ENCODE measurements at regions not wholly inside any gene's neighbourhood (a gene's known extent, or its start where the extent isn't known, plus 50 kb on each side); places are given as distances from the start of the nearest gene placed in this dataset.

DNA sequence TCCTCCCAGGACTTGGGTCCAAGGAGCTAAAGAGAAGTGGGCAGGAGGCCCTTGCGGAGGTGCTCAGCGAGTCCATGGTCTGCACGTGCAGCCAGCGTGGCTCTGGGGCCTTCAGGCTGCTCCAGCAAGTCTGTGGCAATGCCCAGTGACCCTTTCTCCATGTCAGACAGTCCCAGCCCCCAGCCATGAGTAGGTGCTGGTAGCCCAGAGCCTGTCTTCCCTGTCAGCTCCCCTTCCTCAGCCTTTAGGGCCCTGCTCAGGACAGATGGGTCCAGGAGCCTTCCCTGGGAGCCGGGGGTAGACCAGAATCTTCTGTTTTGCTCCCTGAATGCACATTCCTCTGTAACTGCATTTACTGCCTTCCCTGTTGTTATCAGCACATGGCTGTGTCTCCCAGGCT is 147.2 kb upstream of the IRX2 start:
- peaks cover 16% of the 10 kb centered on the region for H3K4me1 Mint-ChIP-seq
- H3K27me3 Mint-ChIP-seq (ENCODE audit: low read depth, poor library complexity), result peaks cover 27% of the 10 kb centered on the region
- no peak for DNase-seq
- no peak overlapping the region for H3K4me3 Mint-ChIP-seq
- H3K9me3 Mint-ChIP-seq, result no peaks in the 10 kb centered on the region
- no peaks in the 10 kb centered on the region for H3K36me3 Mint-ChIP-seq (ENCODE audit: low read depth)
- H3K27ac Mint-ChIP-seq, result no peak overlapping the region
- TF ChIP-seq, protein P1, sequence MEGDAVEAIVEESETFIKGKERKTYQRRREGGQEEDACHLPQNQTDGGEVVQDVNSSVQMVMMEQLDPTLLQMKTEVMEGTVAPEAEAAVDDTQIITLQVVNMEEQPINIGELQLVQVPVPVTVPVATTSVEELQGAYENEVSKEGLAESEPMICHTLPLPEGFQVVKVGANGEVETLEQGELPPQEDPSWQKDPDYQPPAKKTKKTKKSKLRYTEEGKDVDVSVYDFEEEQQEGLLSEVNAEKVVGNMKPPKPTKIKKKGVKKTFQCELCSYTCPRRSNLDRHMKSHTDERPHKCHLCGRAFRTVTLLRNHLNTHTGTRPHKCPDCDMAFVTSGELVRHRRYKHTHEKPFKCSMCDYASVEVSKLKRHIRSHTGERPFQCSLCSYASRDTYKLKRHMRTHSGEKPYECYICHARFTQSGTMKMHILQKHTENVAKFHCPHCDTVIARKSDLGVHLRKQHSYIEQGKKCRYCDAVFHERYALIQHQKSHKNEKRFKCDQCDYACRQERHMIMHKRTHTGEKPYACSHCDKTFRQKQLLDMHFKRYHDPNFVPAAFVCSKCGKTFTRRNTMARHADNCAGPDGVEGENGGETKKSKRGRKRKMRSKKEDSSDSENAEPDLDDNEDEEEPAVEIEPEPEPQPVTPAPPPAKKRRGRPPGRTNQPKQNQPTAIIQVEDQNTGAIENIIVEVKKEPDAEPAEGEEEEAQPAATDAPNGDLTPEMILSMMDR (IDR thresholded peaks at IDR 0.05), result no peak

- Mint-ChIP-seq H3K36me3 (ENCODE audit: low read depth) (no peaks in the 10 kb centered on the region), H3K4me1 (peaks cover 17% of the 10 kb centered on the region), H3K27ac (no peak overlapping the region), H3K27me3 (ENCODE audit: low read depth, poor library complexity) (peaks cover 24% of the 10 kb centered on the region), H3K4me3 (no peak overlapping the region), H3K9me3 (no peaks in the 10 kb centered on the region)
- DNase-seq, result no peak
- TF ChIP-seq, protein P1 (IDR thresholded peaks at IDR 0.05), result no peak
Measured at GRCh38 chr5:2897276-2897961, 145.9 kb upstream of the IRX2 start.

DNA sequence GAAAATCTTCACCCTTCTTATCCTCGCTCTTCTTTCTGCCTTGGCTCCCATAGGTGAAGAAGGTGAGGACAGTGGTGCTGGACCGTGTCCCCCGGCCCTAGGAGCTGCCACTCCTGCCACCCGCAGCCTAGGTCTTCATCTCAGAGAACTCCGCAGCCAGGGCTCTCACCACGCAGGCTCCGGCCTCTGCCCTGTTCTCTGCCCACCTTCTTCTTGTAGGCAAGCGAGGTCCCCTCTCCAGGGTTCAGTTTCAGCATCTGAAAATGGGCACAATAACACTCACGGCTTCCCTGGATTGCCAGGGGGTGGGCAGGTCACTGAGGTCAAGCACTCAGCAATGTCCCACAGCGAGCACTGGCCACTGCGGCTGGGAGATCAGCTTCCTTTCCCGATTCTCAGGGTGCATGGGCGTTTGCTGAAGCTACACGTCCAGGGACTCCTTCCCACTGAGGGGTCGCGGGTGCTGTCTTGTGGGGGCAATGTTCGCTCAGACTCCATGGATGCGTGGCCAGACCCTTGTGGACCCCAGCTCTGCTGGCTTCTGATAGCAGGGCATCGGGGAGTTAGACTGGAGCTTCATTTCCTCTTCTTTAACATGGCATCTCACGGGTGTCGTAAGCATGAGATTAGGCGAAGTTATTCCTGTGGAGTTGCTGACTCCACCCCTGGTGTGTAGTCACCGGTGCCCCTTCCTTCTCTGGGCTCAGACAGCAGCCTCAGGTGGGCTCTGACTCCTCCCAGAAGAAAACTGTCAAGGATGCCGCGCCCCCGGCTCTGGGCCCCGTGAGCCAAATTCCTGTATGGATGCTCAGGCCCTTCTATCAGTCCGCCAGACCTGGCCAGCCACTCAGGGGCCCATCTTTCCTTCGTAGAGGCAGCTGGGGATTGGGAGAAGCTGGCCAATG is 145.1 kb upstream of the IRX2 start:
- DNase-seq, result no peak
- peaks cover 24% of the 10 kb centered on the region for H3K27me3 Mint-ChIP-seq (ENCODE audit: low read depth, poor library complexity)
- TF ChIP-seq, protein P1 (IDR thresholded peaks at IDR 0.05), result no peak
- no peaks in the 10 kb centered on the region for H3K9me3 Mint-ChIP-seq
- peaks cover 17% of the 10 kb centered on the region for H3K4me1 Mint-ChIP-seq
- H3K27ac Mint-ChIP-seq, result no peak overlapping the region
- H3K4me3 Mint-ChIP-seq, result no peak overlapping the region
- no peaks in the 10 kb centered on the region for H3K36me3 Mint-ChIP-seq (ENCODE audit: low read depth)

DNA sequence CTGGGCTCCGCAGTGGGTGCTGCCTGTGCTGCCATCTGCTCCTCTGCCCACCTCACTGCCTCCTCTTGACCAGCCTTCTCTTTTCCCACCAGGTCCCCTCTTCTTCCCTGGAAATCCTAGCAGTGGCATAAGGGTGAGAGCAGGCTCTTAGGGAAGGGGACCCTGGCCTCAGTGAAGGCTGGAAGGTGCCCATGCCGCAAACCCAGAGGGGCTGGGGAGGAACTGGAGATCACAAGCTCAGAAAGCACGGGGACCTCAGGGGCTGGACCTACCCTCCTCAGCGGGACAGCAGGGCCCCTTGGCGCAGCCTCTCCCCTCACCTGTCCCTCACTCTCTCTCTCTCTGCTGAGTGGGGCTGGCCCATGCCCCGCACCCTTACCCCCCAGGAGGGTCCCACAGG is 144.4 kb upstream of the IRX2 start:
- no peaks in the 10 kb centered on the region for H3K36me3 Mint-ChIP-seq (ENCODE audit: low read depth)
- no peak overlapping the region for H3K27ac Mint-ChIP-seq
- H3K9me3 Mint-ChIP-seq, result no peaks in the 10 kb centered on the region
- H3K4me1 Mint-ChIP-seq, result peaks cover 17% of the 10 kb centered on the region
- no peak for DNase-seq
- TF ChIP-seq, protein P1 (IDR thresholded peaks at IDR 0.05), result no peak
- no peak overlapping the region for H3K4me3 Mint-ChIP-seq
- H3K27me3 Mint-ChIP-seq (ENCODE audit: low read depth, poor library complexity), result peaks cover 20% of the 10 kb centered on the region

DNA sequence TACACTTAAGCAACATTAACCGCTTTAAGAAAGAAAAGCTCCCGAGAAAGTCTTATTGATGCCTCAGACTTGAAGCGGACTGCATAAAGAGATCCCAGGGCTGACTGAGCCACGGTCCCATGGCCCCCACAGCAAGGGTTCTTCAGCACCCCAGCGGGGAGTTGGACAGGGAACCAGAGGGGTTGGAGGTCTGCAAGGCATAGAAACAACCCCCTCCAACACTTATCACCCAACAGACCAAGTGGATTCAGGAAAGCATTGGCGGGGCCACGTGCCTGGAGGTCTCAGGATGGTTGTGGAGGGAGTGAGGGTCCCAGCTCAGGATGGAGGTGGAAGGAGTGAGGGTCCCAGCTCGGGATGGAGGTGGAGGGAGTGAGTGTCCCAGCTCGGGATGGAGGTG is 143.7 kb upstream of the IRX2 start:
- Mint-ChIP-seq H3K36me3 (ENCODE audit: low read depth) (no peaks in the 10 kb centered on the region), H3K27ac (no peak overlapping the region), H3K4me1 (peaks cover 17% of the 10 kb centered on the region), H3K4me3 (no peak overlapping the region), H3K27me3 (ENCODE audit: low read depth, poor library complexity) (peaks cover 22% of the 10 kb centered on the region), H3K9me3 (no peaks in the 10 kb centered on the region)
- no peak for DNase-seq
- TF ChIP-seq, protein P1 (IDR thresholded peaks at IDR 0.05), result no peak
